ENCODE measurements at regions not wholly inside any gene's neighbourhood (a gene's known extent, or its start where the extent isn't known, plus 50 kb on each side); places are given as distances from the start of the nearest gene placed in this dataset.

DNA sequence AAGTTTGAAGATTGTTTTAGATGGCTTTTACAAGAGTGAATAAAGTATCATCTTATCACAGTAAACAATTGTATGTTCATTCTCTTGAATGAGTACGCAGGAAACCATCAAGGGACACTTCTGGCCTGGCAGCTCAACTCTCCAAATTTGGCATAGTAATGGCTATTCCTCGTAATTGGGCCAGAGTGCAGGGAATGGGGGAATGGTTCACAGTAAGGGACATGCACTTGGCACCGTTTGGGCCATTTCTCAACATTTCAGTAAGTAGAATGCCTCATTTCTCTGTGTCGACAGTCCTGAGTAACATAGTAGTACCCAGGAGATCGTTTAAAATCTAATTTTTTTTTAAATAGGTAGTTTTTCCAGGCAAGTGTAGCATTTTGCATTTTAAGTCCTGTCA lies 309.6 kb downstream of the KCNJ2 start:
- TF ChIP-seq, protein P1, sequence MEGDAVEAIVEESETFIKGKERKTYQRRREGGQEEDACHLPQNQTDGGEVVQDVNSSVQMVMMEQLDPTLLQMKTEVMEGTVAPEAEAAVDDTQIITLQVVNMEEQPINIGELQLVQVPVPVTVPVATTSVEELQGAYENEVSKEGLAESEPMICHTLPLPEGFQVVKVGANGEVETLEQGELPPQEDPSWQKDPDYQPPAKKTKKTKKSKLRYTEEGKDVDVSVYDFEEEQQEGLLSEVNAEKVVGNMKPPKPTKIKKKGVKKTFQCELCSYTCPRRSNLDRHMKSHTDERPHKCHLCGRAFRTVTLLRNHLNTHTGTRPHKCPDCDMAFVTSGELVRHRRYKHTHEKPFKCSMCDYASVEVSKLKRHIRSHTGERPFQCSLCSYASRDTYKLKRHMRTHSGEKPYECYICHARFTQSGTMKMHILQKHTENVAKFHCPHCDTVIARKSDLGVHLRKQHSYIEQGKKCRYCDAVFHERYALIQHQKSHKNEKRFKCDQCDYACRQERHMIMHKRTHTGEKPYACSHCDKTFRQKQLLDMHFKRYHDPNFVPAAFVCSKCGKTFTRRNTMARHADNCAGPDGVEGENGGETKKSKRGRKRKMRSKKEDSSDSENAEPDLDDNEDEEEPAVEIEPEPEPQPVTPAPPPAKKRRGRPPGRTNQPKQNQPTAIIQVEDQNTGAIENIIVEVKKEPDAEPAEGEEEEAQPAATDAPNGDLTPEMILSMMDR (IDR thresholded peaks at IDR 0.05), result no peak
- no peak for TF ChIP-seq POLR2A (IDR thresholded peaks at IDR 0.05)
